Mesenchymal stem cell (in vitro differentiated cells and primary cell): ENCODE measurements at regions not wholly inside any gene's neighbourhood (a gene's known extent, or its start where the extent isn't known, plus 50 kb on each side); places are given as distances from the start of the nearest gene placed in this dataset.

ENCODE experiments used
- DNase-seq: peaks from one replicate; pipeline ENCODE4 v3.0.0-alpha.2; 2013
- H2AFZ ChIP-seq: one replicate; pipeline ENCODE4 v1.6.1; 2013; ENCODE audit warnings: low read depth, mild to moderate bottlenecking, control low read depth, inconsistent platforms, low read length, moderate library complexity
- H2AK5ac ChIP-seq: 2 replicates; pipeline ENCODE4 v1.6.1; 2013; ENCODE audit warnings: low read length, moderate library complexity, mild to moderate bottlenecking, inconsistent platforms; ENCODE audit not compliant: severe bottlenecking
- H2BK120ac ChIP-seq: one replicate; pipeline ENCODE4 v1.6.1; 2013; ENCODE audit warnings: low read depth, mild to moderate bottlenecking, inconsistent platforms, low read length, moderate library complexity
- H2BK12ac ChIP-seq, 2 experiments: one replicate each; pipeline ENCODE4 v1.6.1; 2013; ENCODE audit warnings: inconsistent platforms in 2 of 2, low read length in 2 of 2, mild to moderate bottlenecking in 2 of 2, moderate library complexity in 2 of 2, control low read depth in 1 of 2
- H2BK15ac ChIP-seq: one replicate; pipeline ENCODE4 v1.6.1; 2013; ENCODE audit warnings: mild to moderate bottlenecking, low read depth, inconsistent platforms; ENCODE audit not compliant: poor library complexity, severe bottlenecking
- H2BK5ac ChIP-seq: 2 replicates; pipeline ENCODE4 v1.6.1; 2013; ENCODE audit warnings: low read depth, mild to moderate bottlenecking, low read length, control low read depth, inconsistent platforms; ENCODE audit not compliant: poor library complexity, severe bottlenecking
- H3K14ac ChIP-seq, 2 experiments: one replicate each; pipeline ENCODE4 v1.6.1; 2013; ENCODE audit warnings: inconsistent platforms in 2 of 2, low read length in 2 of 2, control low read depth in 1 of 2, mild to moderate bottlenecking in 1 of 2, moderate library complexity in 1 of 2
- H3K18ac ChIP-seq, 2 experiments: one replicate each; pipeline ENCODE4 v1.6.1; 2013; ENCODE audit warnings: inconsistent platforms in 2 of 2, low read length in 2 of 2, control low read depth in 1 of 2, low read depth in 1 of 2, mild to moderate bottlenecking in 1 of 2
- H3K23ac ChIP-seq, 2 experiments: one replicate each; pipeline ENCODE4 v1.6.1; 2013; ENCODE audit warnings: inconsistent platforms in 2 of 2, low read length in 2 of 2, mild to moderate bottlenecking in 2 of 2, moderate library complexity in 2 of 2, control low read depth in 1 of 2
- H3K27ac ChIP-seq: 2 replicates; pipeline ENCODE4 v1.5.1; 2013; ENCODE audit warnings: mild to moderate bottlenecking, moderate library complexity, low read length, control low read depth, inconsistent platforms; ENCODE audit not compliant: poor library complexity, severe bottlenecking
- H3K27me3 ChIP-seq, 2 experiments: 2 replicates each; pipeline versions ENCODE4 v1.6.1 to v1.7.0; 2013; ENCODE audit warnings: low read length in 2 of 2, mild to moderate bottlenecking in 2 of 2, moderate library complexity in 2 of 2, control low read depth in 1 of 2, inconsistent platforms in 1 of 2; ENCODE audit not compliant: control insufficient read depth in 1 of 2, insufficient read depth in 1 of 2
- H3K36me3 ChIP-seq, 2 experiments: 2 replicates each; pipeline versions ENCODE4 v1.6.1 to v1.7.0; 2013; ENCODE audit warnings: low read length in 2 of 2, control low read depth in 1 of 2, inconsistent platforms in 1 of 2, low read depth in 1 of 2, mild to moderate bottlenecking in 1 of 2; ENCODE audit not compliant: insufficient read depth in 2 of 2, control insufficient read depth in 1 of 2
- H3K4ac ChIP-seq, 2 experiments: one replicate each; pipeline ENCODE4 v1.6.1; 2013; ENCODE audit warnings: inconsistent platforms in 2 of 2, low read length in 2 of 2, mild to moderate bottlenecking in 2 of 2, moderate library complexity in 2 of 2, control low read depth in 1 of 2, low read depth in 1 of 2
- H3K4me1 ChIP-seq: 2 replicates; pipeline ENCODE4 v1.6.1; 2013; ENCODE audit warnings: low read depth, low read length, control low read depth; ENCODE audit not compliant: control insufficient read depth, insufficient read depth
- H3K4me2 ChIP-seq: 2 replicates; pipeline ENCODE4 v1.6.1; 2013; ENCODE audit warnings: low read length, mild to moderate bottlenecking, inconsistent platforms; ENCODE audit not compliant: poor library complexity, severe bottlenecking
- H3K4me3 ChIP-seq, 2 experiments: 2 replicates each; pipeline versions ENCODE4 v1.5.1 to v1.7.0; 2013; ENCODE audit warnings: low read length in 2 of 2, mild to moderate bottlenecking in 2 of 2, control low read depth in 1 of 2, low read depth in 1 of 2; ENCODE audit not compliant: insufficient read depth in 1 of 2
- H3K79me1 ChIP-seq: replicated peaks from 2 replicates; pipeline ENCODE4 v1.6.1; 2013; ENCODE audit warnings: mild to moderate bottlenecking, control low read depth, low read length, inconsistent platforms; ENCODE audit not compliant: poor library complexity, severe bottlenecking
- H3K9ac ChIP-seq: 2 replicates; pipeline ENCODE4 v1.7.0; 2013; ENCODE audit warnings: mild to moderate bottlenecking, low read length, moderate library complexity
- H3K9me3 ChIP-seq: 2 replicates; pipeline ENCODE4 v1.7.0; 2013; ENCODE audit warnings: mild to moderate bottlenecking, low read length; ENCODE audit not compliant: control insufficient read depth
- H4K8ac ChIP-seq: one replicate; pipeline ENCODE4 v1.6.1; 2013; ENCODE audit warnings: inconsistent platforms, mild to moderate bottlenecking, low read length, moderate library complexity
- H4K91ac ChIP-seq: one replicate; pipeline ENCODE4 v1.6.1; 2013; ENCODE audit warnings: mild to moderate bottlenecking, low read length, inconsistent platforms
- WGBS: methylation state at CpG from one replicate; pipeline ENCODE4 v1.1.7; 2013; ENCODE audit warnings: mixed read lengths; 5-methylcytosine and 5-hydroxymethylcytosine counted together

DNA sequence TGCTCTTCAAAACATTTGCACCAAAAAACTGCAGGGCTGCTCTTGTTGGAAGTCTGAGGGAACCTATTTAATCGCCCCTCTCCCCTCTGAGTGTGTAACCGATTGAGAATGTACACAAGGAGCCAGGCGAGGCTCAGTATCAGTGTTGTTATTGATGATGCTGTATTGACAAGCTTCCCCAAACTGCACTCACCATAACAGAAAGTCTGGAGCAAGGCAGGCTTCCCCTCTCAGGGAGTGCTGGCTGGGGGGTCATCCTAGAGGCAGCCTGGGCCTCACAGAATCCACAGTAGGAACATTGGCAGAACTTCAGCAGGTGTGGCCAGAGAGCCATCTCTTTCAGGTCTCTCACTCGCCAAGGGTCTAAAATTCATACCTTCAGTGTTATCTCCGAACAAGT, 58.1 kb upstream of the TUNAR start:
- Histone ChIP-seq H2BK5ac (no peak overlapping the region), H3K27me3 (peaks cover 0 to 11% of the 10 kb centered on the region in 2 experiments), H3K9me3 (no peaks in the 10 kb centered on the region), H3K14ac (no peak overlapping the region), H2BK120ac (no peak overlapping the region), H3K36me3 (no peaks in the 10 kb centered on the region), H3K18ac (no peak overlapping the region), H4K8ac (no peak overlapping the region), H3K27ac (no peak overlapping the region), H3K4me1 (no peaks in the 10 kb centered on the region), H2AK5ac (no peak overlapping the region), H2BK15ac (no peak overlapping the region), H3K4ac (no peak overlapping the region), H3K4me3 (no peak overlapping the region), H3K79me1 (no peaks in the 10 kb centered on the region), H3K9ac (no peak overlapping the region), H2BK12ac (no peak overlapping the region), H3K4me2 (no peak overlapping the region), H2AFZ (no peak overlapping the region), H3K23ac (no peak overlapping the region), H4K91ac (no peak overlapping the region)
- DNase-seq, result no peak
- 55% methylated on average over 3 of the region's 5 CpGs for WGBS

DNA sequence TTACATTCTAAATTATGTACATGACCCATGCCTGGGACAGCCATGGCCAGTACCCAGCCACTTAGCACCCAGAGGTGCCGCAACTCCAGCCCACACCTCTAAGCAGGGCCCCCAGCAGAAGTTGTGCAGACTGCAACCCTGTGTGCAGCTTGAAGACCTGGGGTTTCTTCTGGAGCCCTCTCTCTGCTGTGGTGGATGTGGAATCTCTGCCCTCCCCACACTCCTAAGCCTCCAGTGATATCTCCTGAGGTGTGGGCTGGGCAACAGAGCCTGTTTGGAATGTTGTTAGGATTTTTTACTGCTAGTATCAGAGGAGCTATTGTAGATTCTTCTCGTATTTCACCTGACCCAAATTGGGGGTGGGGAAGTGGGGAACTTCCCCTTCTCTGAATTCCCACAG, 59.4 kb upstream of the TUNAR start:
- no peak overlapping the region for H4K8ac ChIP-seq
- H2AK5ac ChIP-seq, result no peak overlapping the region
- 61% methylated on average over 2 of the region's 2 CpGs for WGBS

DNA sequence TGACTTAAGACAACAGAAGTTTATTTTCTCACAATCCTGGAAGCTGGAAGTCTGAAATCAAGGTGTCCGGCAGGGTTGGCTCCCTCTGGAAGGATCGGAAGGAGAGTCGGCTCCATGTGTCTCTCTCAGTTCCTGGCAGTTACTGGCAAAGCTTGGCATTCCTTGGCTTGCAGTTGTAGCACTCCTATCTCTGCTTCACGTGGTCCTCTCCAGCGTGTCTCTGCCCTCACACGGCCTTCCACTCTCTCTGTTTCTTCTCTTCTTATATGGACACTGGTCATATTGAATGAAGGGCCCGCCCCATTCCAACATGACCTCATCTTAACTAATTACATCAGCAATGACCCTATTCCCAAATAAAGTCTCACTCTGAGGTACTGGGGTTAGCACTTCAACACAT, 60.1 kb upstream of the TUNAR start:
- Histone ChIP-seq H3K14ac (no peak overlapping the region), H3K4ac (no peak overlapping the region), H3K4me3 (no peak overlapping the region), H2BK120ac (no peak overlapping the region), H3K27me3 (peaks cover 0 to 11% of the 10 kb centered on the region in 2 experiments), H3K4me2 (no peak overlapping the region), H2AFZ (no peak overlapping the region), H2BK5ac (no peak overlapping the region), H4K8ac (peak overlapping the region; percentile 15), H3K23ac (no peak overlapping the region), H3K36me3 (no peaks in the 10 kb centered on the region), H3K27ac (no peak overlapping the region), H3K18ac (no peak overlapping the region), H2BK12ac (no peak overlapping the region), H4K91ac (no peak overlapping the region), H2BK15ac (no peak overlapping the region), H3K9me3 (no peaks in the 10 kb centered on the region), H3K79me1 (no peaks in the 10 kb centered on the region), H3K4me1 (no peaks in the 10 kb centered on the region), H3K9ac (no peak overlapping the region), H2AK5ac (no peak overlapping the region)
- DNase-seq, result no peak
- WGBS, result 70% methylated on average over 7 of the region's 7 CpGs

More for the DNA sequence above, 59.4 kb upstream of the TUNAR start:
- Histone ChIP-seq H3K14ac (no peak overlapping the region), H2BK5ac (no peak overlapping the region), H3K79me1 (no peaks in the 10 kb centered on the region), H2BK120ac (no peak overlapping the region), H3K18ac (no peak overlapping the region), H3K27me3 (peaks cover 0 to 11% of the 10 kb centered on the region in 2 experiments), H3K23ac (no peak overlapping the region), H3K4me2 (no peak overlapping the region), H2BK15ac (no peak overlapping the region), H3K9ac (no peak overlapping the region), H3K9me3 (no peaks in the 10 kb centered on the region), H4K91ac (no peak overlapping the region), H3K4me1 (no peaks in the 10 kb centered on the region), H3K4me3 (no peak overlapping the region), H2AFZ (no peak overlapping the region), H3K27ac (no peak overlapping the region), H2BK12ac (no peak overlapping the region), H3K36me3 (no peaks in the 10 kb centered on the region), H3K4ac (no peak overlapping the region)
- DNase-seq, result no peak

DNA sequence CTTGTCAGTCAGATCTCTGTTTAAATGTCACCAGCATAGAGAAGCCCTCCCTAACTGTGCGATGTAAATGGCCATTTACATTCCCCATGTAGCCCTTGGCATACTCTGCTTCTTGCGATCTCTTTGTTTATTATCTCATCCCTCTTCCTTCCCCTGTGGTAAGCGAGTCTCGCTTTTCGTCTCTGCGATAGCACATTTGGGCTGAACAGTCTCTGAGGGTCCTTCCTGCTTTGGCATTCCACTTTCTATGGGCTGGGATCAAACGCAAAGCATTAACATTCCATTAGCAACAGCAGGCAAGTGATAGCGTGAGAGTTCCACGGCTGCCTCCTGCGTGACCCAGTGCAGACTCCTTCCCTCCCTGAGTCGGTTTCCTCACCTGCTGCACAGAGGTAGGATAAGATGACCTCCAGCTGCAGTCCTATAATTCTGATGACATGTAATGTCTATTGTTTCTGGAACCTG, 61.4 kb upstream of the TUNAR start:
- Histone ChIP-seq H3K4me2 (no peak overlapping the region), H2BK5ac (no peak overlapping the region), H2BK120ac (no peak overlapping the region), H2BK15ac (no peak overlapping the region), H3K9me3 (no peaks in the 10 kb centered on the region), H4K91ac (no peak overlapping the region), H2AK5ac (no peak overlapping the region), H2AFZ (no peak overlapping the region), H3K27ac (no peak overlapping the region), H3K79me1 (no peaks in the 10 kb centered on the region), H2BK12ac (no peak overlapping the region), H4K8ac (no peak overlapping the region), H3K4ac (no peak overlapping the region), H3K4me3 (no peak overlapping the region), H3K18ac (no peak overlapping the region), H3K23ac (no peak overlapping the region), H3K14ac (no peak overlapping the region), H3K27me3 (peaks cover 0 to 11% of the 10 kb centered on the region in 2 experiments), H3K36me3 (no peaks in the 10 kb centered on the region), H3K9ac (no peak overlapping the region), H3K4me1 (no peaks in the 10 kb centered on the region)
- WGBS, result 53% methylated on average over 11 of the region's 11 CpGs
- DNase-seq, result no peak
